Esophagus muscularis mucosa (tissue), 4 donors: ENCODE measurements at regions not wholly inside any gene's neighbourhood (a gene's known extent, or its start where the extent isn't known, plus 50 kb on each side); places are given as distances from the start of the nearest gene placed in this dataset.

Experiments
- DNase-seq: peaks from one replicate; pipeline ENCODE4 v3.0.0-alpha.2; 2017; ENCODE audit errors: extremely low spot score
- H3K27ac ChIP-seq, 4 donors: fragments of 200-600 bp; sonication (generic); replicated peaks in 1 of 4; 1 replicate in 3 of 4; 2 replicates in 1 of 4; pipeline ENCODE4 v1.5.1; 2016 to 2019; ENCODE audit warnings: mild to moderate bottlenecking in 1 of 4
- H3K27me3 ChIP-seq, 4 donors: fragments of 200-600 bp; sonication (generic); one replicate each; pipeline versions ENCODE4 v1.5.1 to v1.6.0; 2016 to 2019
- H3K36me3 ChIP-seq, 4 donors: fragments of 200-600 bp; sonication (generic); one replicate each; pipeline ENCODE4 v1.5.1; 2016 to 2019
- H3K4me1 ChIP-seq, 4 donors: fragments of 200-600 bp; sonication (generic); one replicate each; pipeline ENCODE4 v1.5.1; 2016 to 2019
- H3K4me3 ChIP-seq, 4 donors: fragments of 200-600 bp; sonication (generic); 1 replicate in 2 of 4; 2 replicates in 2 of 4; pipeline ENCODE4 v1.5.1; 2016 to 2019; ENCODE audit warnings: mild to moderate bottlenecking in 4 of 4, moderate library complexity in 1 of 4
- H3K9me3 ChIP-seq, 4 donors: fragments of 200-600 bp; sonication (generic); 1 replicate in 3 of 4; 2 replicates in 1 of 4; pipeline ENCODE4 v1.5.1; 2016 to 2019
- CTCF ChIP-seq, 3 experiments: fragments of 200-600 bp in 2 of 3; fragments of 450-650 bp in 1 of 3; sonication (generic) in 2 of 3; IDR thresholded peaks; one replicate each; pipeline ENCODE4 v1.5.1; 2017 to 2019; ENCODE audit warnings: antibody characterized with exemption in 3 of 3, mild to moderate bottlenecking in 2 of 3, moderate library complexity in 1 of 3
- EP300 ChIP-seq: sonication (generic); formaldehyde crosslinking; IDR thresholded peaks from one replicate; pipeline ENCODE4 v1.6.1; 2017; ENCODE audit warnings: antibody characterized with exemption
- POLR2A ChIP-seq: fragments of 450-650 bp; IDR thresholded peaks from one replicate; pipeline ENCODE4 v1.6.1; 2017; ENCODE audit warnings: antibody characterized with exemption, moderate library complexity, mild to moderate bottlenecking, low read depth
- POLR2AphosphoS5 ChIP-seq, 2 donors: sonication (generic); formaldehyde crosslinking; IDR thresholded peaks; one replicate each; pipeline ENCODE4 v1.6.1; 2017; ENCODE audit warnings: antibody characterized with exemption in 2 of 2
- whole genome bisulfite sequencing: methylation state at CpG from one replicate; pipeline ENCODE4 v1.1.5; 2018; 5-methylcytosine and 5-hydroxymethylcytosine counted together
- intact Hi-C: fragments of 100-400 bp; cut with DNase I; formaldehyde crosslinking; loops from one replicate; pipeline ENCODE4 v1.15.1; 2023

GRCh38 chr10:36574207-36574606 is 551.2 kb upstream of the ANKRD30A start:
- no peak overlapping the region for H3K4me3 ChIP-seq
- H3K9me3 ChIP-seq = no peaks in the 10 kb centered on the region
- no peak overlapping the region for H3K27ac ChIP-seq
- H3K4me1 ChIP-seq = no peaks in the 10 kb centered on the region
- DNase-seq = no peak
- no peaks in the 10 kb centered on the region for H3K27me3 ChIP-seq
- no peak for TF ChIP-seq POLR2A
- no peak for TF ChIP-seq CTCF (IDR thresholded peaks at IDR 0.05)
- no peak for TF ChIP-seq POLR2AphosphoS5 (IDR thresholded peaks at IDR 0.05)
- TF ChIP-seq EP300 = no peak
- H3K36me3 ChIP-seq = no peaks in the 10 kb centered on the region
- intact Hi-C loops = no loop called here

GRCh38 chr10:36573246-36573645 is 552.2 kb upstream of the ANKRD30A start:
- intact Hi-C loops = no loop called here
- no peaks in the 10 kb centered on the region for H3K27me3 ChIP-seq
- H3K27ac ChIP-seq = no peak overlapping the region
- H3K36me3 ChIP-seq = no peaks in the 10 kb centered on the region
- H3K4me1 ChIP-seq = no peaks in the 10 kb centered on the region
- no peak for TF ChIP-seq EP300
- TF ChIP-seq CTCF (IDR thresholded peaks at IDR 0.05) = no peak
- no peak overlapping the region for H3K4me3 ChIP-seq
- DNase-seq = no peak
- WGBS = 40% methylated on average over 2 of the region's 2 CpGs
- no peaks in the 10 kb centered on the region for H3K9me3 ChIP-seq

GRCh38 chr10:36564433-36564832 is 561.0 kb upstream of the ANKRD30A start:
- WGBS = 69% methylated on average over 4 of the region's 4 CpGs
- TF ChIP-seq POLR2A = no peak
- TF ChIP-seq EP300 = no peak
- no peak for TF ChIP-seq CTCF (IDR thresholded peaks at IDR 0.05)
- TF ChIP-seq POLR2AphosphoS5 (IDR thresholded peaks at IDR 0.05) = no peak
- DNase-seq = no peak
- H3K27me3 ChIP-seq = no peaks in the 10 kb centered on the region
- no peaks in the 10 kb centered on the region for H3K36me3 ChIP-seq
- H3K9me3 ChIP-seq = no peaks in the 10 kb centered on the region
- no peak overlapping the region for H3K27ac ChIP-seq
- H3K4me3 ChIP-seq = no peak overlapping the region
- H3K4me1 ChIP-seq = no peaks in the 10 kb centered on the region
- intact Hi-C loops = no loop called here

GRCh38 chr10:36559412-36560400 is 565.7 kb upstream of the ANKRD30A start:
- no peaks in the 10 kb centered on the region for H3K36me3 ChIP-seq
- no peak for DNase-seq
- no peak overlapping the region for H3K27ac ChIP-seq
- H3K27me3 ChIP-seq = no peaks in the 10 kb centered on the region
- H3K4me3 ChIP-seq = no peak overlapping the region
- H3K9me3 ChIP-seq = no peaks in the 10 kb centered on the region
- no peak for TF ChIP-seq EP300
- no peak for TF ChIP-seq POLR2AphosphoS5 (IDR thresholded peaks at IDR 0.05)
- TF ChIP-seq POLR2A = no peak
- no peak for TF ChIP-seq CTCF (IDR thresholded peaks at IDR 0.05)
- WGBS = 50% methylated on average over 8 of the region's 8 CpGs
- intact Hi-C loops = no loop called here
- H3K4me1 ChIP-seq = no peaks in the 10 kb centered on the region
